ENCODE measurements at regions not wholly inside any gene's neighbourhood (a gene's known extent, or its start where the extent isn't known, plus 50 kb on each side); places are given as distances from the start of the nearest gene placed in this dataset.

GRCh38 chr18:79617511-79618500, 61.8 kb upstream of the CTDP1 start:
- Mint-ChIP-seq H3K27me3 (peaks cover 3% of the 10 kb centered on the region), H3K27ac (no peak overlapping the region), H3K4me3 (no peak overlapping the region), H3K4me1 (peaks cover 1% of the 10 kb centered on the region), H3K9me3 (ENCODE audit: insufficient read depth) (no peaks in the 10 kb centered on the region)
- H4K20me1 ChIP-seq (ENCODE audit: control insufficient read depth, insufficient read depth, low read length, poor library complexity, severe bottlenecking), result no peaks in the 10 kb centered on the region
- no peak for DNase-seq
- WGBS (ENCODE audit: insufficient coverage), result 74% methylated on average over 75 of the region's 79 CpGs
- H3K9ac ChIP-seq (ENCODE audit: low read length), result no peak overlapping the region
- no peak overlapping the region for H2AFZ ChIP-seq (ENCODE audit: insufficient read depth, low read depth, low read length, poor library complexity, severe bottlenecking)
- TF ChIP-seq CTCF (IDR thresholded peaks at IDR 0.05) (no peak), EZH2 (IDR thresholded peaks at IDR 0.05; ENCODE audit: borderline replicate concordance, insufficient read depth, low read depth, low read length, poor library complexity, severe bottlenecking) (no peak)
- H3K27me3 ChIP-seq (replicated peaks in 1 of 4; ENCODE audit: control extremely low read depth in 1 of 4, control insufficient read depth in 3 of 4, insufficient read depth in 4 of 4, low read length in 3 of 4), result peaks cover 0 to 4% (median 2%) of the 10 kb centered on the region in 4 experiments
- no peaks in the 10 kb centered on the region for H3K79me2 ChIP-seq (ENCODE audit: control insufficient read depth, insufficient read depth, low read length)
- intact Hi-C loops (cut with micrococcal nuclease), result no loop called here
- peak overlapping the region in 2 of 5 experiments; percentile 11 to 12 for H3K4me3 ChIP-seq (ENCODE audit: control extremely low read depth in 1 of 5, extremely low read depth in 1 of 5, insufficient read depth in 1 of 5, low read depth in 2 of 5, low read length in 4 of 5)
- H3K4me2 ChIP-seq (replicated peaks; ENCODE audit: low read depth, low read length, poor library complexity, severe bottlenecking), result peak overlapping the region; percentile 64
- ATAC-seq (ENCODE audit: low read depth), result no peak
- H3K4me1 ChIP-seq (ENCODE audit: control insufficient read depth in 2 of 2, insufficient read depth in 2 of 2, low read length in 2 of 2), result peaks cover 5 to 13% of the 10 kb centered on the region in 2 donors
- CTCF ChIA-PET, result no interaction called here
- POLR2A ChIA-PET, result no interaction called here
- H3K9me3 ChIP-seq (ENCODE audit: control extremely low read depth in 1 of 3, control insufficient read depth in 2 of 3, insufficient read depth in 1 of 3, low read length in 2 of 3), result peaks cover 0 to 12% (median 0%) of the 10 kb centered on the region in 3 donors
- no peaks in the 10 kb centered on the region for H3K36me3 ChIP-seq (replicated peaks in 1 of 2; ENCODE audit: control extremely low read depth in 1 of 2, control insufficient read depth in 1 of 2, extremely low read depth in 1 of 2, insufficient read depth in 2 of 2, low read length in 1 of 2)
- no peak overlapping the region for H3K27ac ChIP-seq (ENCODE audit: low read length in 2 of 2)

GRCh38 chr18:79620576-79621165, 58.9 kb upstream of the CTDP1 start:
- no peaks in the 10 kb centered on the region for H3K79me2 ChIP-seq (ENCODE audit: control insufficient read depth, insufficient read depth, low read length)
- H3K9ac ChIP-seq (ENCODE audit: low read length), result no peak overlapping the region
- no peak for DNase-seq
- H3K4me1 ChIP-seq (ENCODE audit: control insufficient read depth in 2 of 2, insufficient read depth in 2 of 2, low read length in 2 of 2), result peaks cover 32 to 41% of the 10 kb centered on the region in 2 donors
- Mint-ChIP-seq H3K9me3 (ENCODE audit: insufficient read depth) (no peaks in the 10 kb centered on the region), H3K27ac (no peak overlapping the region), H3K27me3 (no peaks in the 10 kb centered on the region), H3K4me1 (peaks cover 27% of the 10 kb centered on the region), H3K4me3 (no peak overlapping the region)
- H4K20me1 ChIP-seq (ENCODE audit: control insufficient read depth, insufficient read depth, low read length, poor library complexity, severe bottlenecking), result no peaks in the 10 kb centered on the region
- H3K9me3 ChIP-seq (ENCODE audit: control extremely low read depth in 1 of 3, control insufficient read depth in 2 of 3, insufficient read depth in 1 of 3, low read length in 2 of 3), result peaks cover 0 to 12% (median 0%) of the 10 kb centered on the region in 3 donors
- no peak overlapping the region for H2AFZ ChIP-seq (ENCODE audit: insufficient read depth, low read depth, low read length, poor library complexity, severe bottlenecking)
- H3K4me2 ChIP-seq (replicated peaks; ENCODE audit: low read depth, low read length, poor library complexity, severe bottlenecking), result no peak overlapping the region
- no peak overlapping the region for H3K4me3 ChIP-seq (ENCODE audit: control extremely low read depth in 1 of 5, extremely low read depth in 1 of 5, insufficient read depth in 1 of 5, low read depth in 2 of 5, low read length in 4 of 5)
- POLR2A ChIA-PET, result no interaction called here
- intact Hi-C loops (cut with micrococcal nuclease), result no loop called here
- no peak for TF ChIP-seq CTCF (IDR thresholded peaks at IDR 0.05)
- TF ChIP-seq EZH2 (IDR thresholded peaks at IDR 0.05; ENCODE audit: borderline replicate concordance, insufficient read depth, low read depth, low read length, poor library complexity, severe bottlenecking), result no peak
- no peaks in the 10 kb centered on the region for H3K36me3 ChIP-seq (replicated peaks in 1 of 2; ENCODE audit: control extremely low read depth in 1 of 2, control insufficient read depth in 1 of 2, extremely low read depth in 1 of 2, insufficient read depth in 2 of 2, low read length in 1 of 2)
- 93% methylated on average over 17 of the region's 20 CpGs for whole genome bisulfite sequencing (ENCODE audit: insufficient coverage)
- no peak for ATAC-seq (ENCODE audit: low read depth)
- CTCF ChIA-PET, result no interaction called here
- H3K27me3 ChIP-seq (replicated peaks in 1 of 4; ENCODE audit: control extremely low read depth in 1 of 4, control insufficient read depth in 3 of 4, insufficient read depth in 4 of 4, low read length in 3 of 4), result peaks cover 0 to 4% (median 2%) of the 10 kb centered on the region in 4 experiments
- no peak overlapping the region for H3K27ac ChIP-seq (ENCODE audit: low read length in 2 of 2)

All from B cell (primary cell).